D721Med (cell line): ENCODE measurements at regions not wholly inside any gene's neighbourhood (a gene's known extent, or its start where the extent isn't known, plus 50 kb on each side); places are given as distances from the start of the nearest gene placed in this dataset.

Experiments
- DNase-seq: peaks from one replicate; pipeline ENCODE4 v3.0.0; 2011; ENCODE audit warnings: low spot score; ENCODE audit not compliant: insufficient read length
- FAIRE-seq: peaks from 2 replicates; lab custom pipeline; 2011; peaks lifted over from hg19 to GRCh38; lab: Jason Lieb, UNC
- TF ChIP-seq, protein P1 (sequence below): IDR thresholded peaks from 2 replicates; pipeline ENCODE4 v1.5.1; 2012; ENCODE audit warnings: mild to moderate bottlenecking, control low read depth; ENCODE audit not compliant: insufficient read depth; ENCODE audit errors: missing control alignments

DNA sequence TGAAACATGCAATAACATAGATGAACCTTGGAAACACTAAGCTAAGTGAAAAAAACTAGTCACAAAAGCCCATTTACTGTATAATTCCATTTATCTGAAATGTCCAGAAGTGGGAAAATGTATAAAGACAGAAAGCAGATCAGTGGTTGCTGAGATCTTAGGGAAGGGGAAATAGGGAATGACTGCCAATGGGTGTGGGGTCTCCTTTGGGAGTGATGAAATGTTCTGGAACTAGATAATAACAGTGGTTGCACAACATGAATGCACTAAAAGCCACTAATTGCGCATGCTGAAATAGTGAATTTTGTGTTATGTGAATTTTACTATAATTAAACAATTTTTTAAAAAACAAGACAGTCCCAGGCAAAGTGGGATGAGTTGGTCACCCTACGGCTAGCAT, 472.8 kb downstream of the CCDC171 start:
- TF ChIP-seq, protein P1, sequence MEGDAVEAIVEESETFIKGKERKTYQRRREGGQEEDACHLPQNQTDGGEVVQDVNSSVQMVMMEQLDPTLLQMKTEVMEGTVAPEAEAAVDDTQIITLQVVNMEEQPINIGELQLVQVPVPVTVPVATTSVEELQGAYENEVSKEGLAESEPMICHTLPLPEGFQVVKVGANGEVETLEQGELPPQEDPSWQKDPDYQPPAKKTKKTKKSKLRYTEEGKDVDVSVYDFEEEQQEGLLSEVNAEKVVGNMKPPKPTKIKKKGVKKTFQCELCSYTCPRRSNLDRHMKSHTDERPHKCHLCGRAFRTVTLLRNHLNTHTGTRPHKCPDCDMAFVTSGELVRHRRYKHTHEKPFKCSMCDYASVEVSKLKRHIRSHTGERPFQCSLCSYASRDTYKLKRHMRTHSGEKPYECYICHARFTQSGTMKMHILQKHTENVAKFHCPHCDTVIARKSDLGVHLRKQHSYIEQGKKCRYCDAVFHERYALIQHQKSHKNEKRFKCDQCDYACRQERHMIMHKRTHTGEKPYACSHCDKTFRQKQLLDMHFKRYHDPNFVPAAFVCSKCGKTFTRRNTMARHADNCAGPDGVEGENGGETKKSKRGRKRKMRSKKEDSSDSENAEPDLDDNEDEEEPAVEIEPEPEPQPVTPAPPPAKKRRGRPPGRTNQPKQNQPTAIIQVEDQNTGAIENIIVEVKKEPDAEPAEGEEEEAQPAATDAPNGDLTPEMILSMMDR, result no peak
- FAIRE-seq (no peak), DNase-seq (no peak)

DNA sequence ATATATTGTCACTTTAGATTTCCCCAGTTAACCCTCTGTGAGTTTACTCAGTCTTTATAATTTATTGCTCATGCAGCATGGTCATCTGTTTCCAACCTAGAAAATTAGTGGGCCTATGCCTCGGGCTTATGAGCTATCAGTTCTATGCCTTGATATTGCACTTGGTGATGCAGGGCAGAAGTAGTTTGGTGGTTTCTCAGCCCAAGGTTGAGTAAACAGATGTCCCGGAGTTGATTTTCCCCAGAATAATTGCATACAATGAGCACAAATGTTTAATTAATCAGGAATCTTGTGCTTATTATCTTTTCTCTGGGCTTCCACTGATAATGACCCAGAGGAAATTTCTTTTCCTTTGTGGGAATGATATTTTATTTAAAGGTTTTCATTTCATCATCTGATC, 474.0 kb downstream of the CCDC171 start:
- DNase-seq (no peak), FAIRE-seq (no peak)
- TF ChIP-seq, protein P1, result no peak

DNA sequence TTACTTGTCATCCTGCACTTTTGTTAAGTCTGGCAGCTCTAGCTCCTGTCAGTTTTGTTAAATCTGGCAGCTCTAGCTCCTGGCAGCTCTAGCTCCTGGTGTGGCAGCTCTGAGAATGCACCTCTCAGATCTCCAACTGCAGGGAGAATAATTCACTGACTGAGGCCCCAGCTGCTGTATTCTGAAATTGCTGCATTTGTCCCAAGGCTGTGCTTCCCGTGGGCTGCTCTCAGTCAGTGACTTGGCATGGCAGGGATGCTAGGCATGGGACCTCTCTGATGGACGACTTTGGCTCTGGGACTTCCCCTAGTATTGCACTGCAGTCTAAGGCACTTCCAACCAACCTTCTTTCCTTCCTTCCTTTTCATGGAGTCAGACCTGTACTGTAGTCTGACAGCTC, 475.7 kb downstream of the CCDC171 start:
- DNase-seq, result no peak
- TF ChIP-seq, protein P1, result no peak
- no peak for FAIRE-seq

DNA sequence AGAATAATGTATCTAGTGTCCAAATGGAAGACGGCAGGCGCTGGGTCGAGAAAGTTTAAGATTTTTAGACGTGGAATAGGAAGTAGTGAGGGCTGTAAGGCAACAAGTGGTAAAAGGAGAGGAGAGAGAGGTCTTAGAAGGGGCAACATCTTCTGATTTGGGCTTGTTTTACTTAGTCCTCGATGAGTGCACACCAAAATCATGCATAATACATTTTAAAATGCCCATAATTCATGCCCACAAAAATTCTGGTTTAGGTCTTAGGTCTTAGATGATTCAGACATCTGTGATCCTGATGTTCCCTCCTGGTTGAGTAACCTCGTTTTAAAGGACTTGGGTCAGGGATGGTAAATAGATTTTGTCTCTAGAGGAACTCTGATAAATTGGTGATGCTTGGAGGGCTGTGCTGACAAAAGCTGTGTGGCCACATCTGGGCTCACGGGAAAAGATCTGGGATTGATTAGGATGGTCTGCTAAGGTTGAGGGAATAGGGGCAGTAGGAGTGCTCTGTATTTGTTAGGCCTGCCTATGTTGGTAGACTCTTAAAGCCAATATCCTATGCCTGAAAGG, 476.3 kb downstream of the CCDC171 start:
- TF ChIP-seq, protein P1, result no peak
- DNase-seq (no peak), FAIRE-seq (no peak)

DNA sequence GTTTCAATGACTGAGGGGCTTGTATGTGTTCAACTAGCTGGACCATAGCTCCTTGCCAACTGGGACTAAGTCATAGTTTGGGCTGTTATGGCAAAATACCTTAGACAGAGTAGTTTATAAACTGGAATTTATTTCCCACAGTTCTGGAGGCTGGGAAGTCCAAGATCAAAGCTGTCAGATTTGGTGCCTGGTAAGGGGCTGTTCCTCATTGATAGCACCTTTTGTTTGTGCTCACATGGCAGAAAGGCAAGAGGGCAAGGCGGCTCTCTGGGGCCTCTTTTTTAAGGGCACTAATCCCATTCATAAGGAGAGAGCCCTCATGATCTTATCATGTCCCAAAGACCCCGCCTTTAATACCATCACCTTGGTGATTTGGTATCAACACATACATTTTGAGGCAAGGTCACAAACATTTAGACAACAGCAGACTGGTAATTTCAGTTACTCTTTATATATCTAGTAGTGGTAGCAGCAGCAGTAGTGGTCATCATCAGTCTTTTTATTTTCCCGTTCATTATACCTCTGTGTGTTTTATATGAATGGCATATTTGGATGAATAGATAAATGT, 477.0 kb downstream of the CCDC171 start:
- no peak for FAIRE-seq
- TF ChIP-seq, protein P1, result no peak
- no peak for DNase-seq

DNA sequence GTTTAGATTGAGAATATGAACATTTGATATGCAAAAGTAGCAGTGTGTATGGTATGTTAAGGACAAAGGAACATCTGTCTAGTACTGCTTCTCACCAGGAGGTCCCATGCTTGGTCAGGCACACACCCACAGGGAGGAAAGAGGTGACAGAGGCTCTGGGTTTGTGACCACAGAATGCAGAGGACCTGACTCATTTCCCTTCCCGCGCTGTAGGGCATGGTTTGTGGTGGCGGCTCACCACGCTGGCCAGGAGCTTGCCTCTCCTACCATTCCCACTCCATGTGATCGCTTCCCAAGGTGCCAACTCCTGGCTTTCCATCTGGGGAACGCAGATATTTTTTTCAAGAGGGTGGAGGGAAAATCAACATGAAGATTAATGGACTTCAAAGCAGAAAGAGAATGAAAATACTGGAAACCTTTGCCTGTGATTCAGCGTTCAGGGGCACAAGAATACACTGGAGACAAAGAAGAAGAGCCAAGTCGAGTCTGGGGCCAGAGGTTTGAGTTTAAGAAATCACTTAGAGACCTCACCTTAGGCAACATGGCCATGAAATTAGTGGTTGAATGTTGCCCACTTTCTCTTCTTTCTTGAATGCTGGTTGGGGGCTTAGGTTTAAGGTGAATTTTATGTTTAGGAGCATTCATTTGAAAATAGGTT, 477.8 kb downstream of the CCDC171 start:
- DNase-seq (no peak), FAIRE-seq (no peak)

More for the DNA sequence above, 477.8 kb downstream of the CCDC171 start:
- TF ChIP-seq, protein P1, result no peak
